ENCODE measurements at regions not wholly inside any gene's neighbourhood (a gene's known extent, or its start where the extent isn't known, plus 50 kb on each side); places are given as distances from the start of the nearest gene placed in this dataset.

DNA sequence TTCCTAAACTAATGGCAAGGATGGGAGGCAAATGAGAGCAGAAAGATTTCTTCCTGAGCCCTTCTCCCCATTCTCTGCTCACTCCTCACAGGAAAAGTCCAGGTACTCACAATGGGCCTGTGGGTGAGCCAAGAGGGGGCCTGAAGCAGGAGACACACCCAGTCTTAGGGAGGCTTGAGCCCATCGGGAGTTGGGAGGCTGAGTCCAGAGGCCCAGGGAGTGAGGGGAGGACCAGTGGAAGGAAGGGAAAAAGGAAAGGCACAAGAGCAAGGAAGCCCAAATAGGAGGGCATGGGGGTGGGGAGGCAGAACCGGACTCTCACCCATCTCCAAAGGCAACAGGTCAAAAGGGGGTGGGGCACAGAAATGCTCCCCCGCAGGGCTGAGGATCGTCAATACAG, 68.1 kb upstream of the CNEP1R1 start:
- no peaks in the 10 kb centered on the region for H3K9me3 ChIP-seq (ENCODE audit: control insufficient read depth in 1 of 2, insufficient read depth in 1 of 2, low read length in 2 of 2)
- H3K4me3 ChIP-seq (ENCODE audit: low read length), result no peak overlapping the region
- no peak for ATAC-seq (ENCODE audit: poor library complexity)
- no peak overlapping the region for H3K4me3 Mint-ChIP-seq
- peaks cover 16% of the 10 kb centered on the region for H3K27me3 Mint-ChIP-seq
- H3K4me1 Mint-ChIP-seq (ENCODE audit: low read depth), result no peaks in the 10 kb centered on the region
- ChIA-PET POLR2A (no interaction called here), CTCF (no interaction called here)
- H3K4me1 ChIP-seq (ENCODE audit: insufficient read depth, low read length), result no peaks in the 10 kb centered on the region
- H3K27ac Mint-ChIP-seq, result no peak overlapping the region
- intact Hi-C loops (cut with DNase I, micrococcal nuclease), result no loop called here
- H3K36me3 ChIP-seq (ENCODE audit: insufficient read depth, low read length), result no peaks in the 10 kb centered on the region
- no peaks in the 10 kb centered on the region for H3K27me3 ChIP-seq (ENCODE audit: control insufficient read depth in 1 of 2, insufficient read depth in 2 of 2, low read length in 2 of 2)
- no peaks in the 10 kb centered on the region for H3K9me3 Mint-ChIP-seq
- no peaks in the 10 kb centered on the region for H3K36me3 Mint-ChIP-seq (ENCODE audit: low read depth)
- TF ChIP-seq CTCF (IDR thresholded peaks at IDR 0.05), result no peak
- no peak for DNase-seq
- no peak overlapping the region for H3K27ac ChIP-seq (ENCODE audit: low read depth in 1 of 2, low read length in 2 of 2)

DNA sequence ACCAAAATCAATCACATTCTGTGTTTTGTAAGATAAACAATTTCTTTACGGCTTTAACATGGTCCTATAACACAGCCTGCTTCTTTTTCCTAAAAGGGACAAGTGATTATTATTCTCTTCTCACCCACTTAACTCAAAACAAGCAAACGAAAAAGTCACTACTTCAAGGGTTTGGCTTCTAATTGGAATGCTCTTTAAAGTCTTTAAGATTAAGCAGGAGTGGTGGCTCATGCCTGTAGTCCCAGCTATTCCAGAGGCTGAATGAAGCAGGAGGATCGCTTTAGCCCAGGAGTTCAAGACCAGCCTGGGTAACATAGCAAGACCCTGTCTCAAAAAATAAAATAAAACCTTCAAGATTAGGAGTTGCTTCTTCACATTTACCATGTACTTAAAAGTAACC, 66.6 kb upstream of the CNEP1R1 start:
- H3K27me3 Mint-ChIP-seq, result peaks cover 17% of the 10 kb centered on the region
- Histone ChIP-seq H3K27me3 (ENCODE audit: control insufficient read depth in 1 of 2, insufficient read depth in 2 of 2, low read length in 2 of 2) (no peaks in the 10 kb centered on the region), H3K4me1 (ENCODE audit: insufficient read depth, low read length) (no peaks in the 10 kb centered on the region), H3K9me3 (ENCODE audit: control insufficient read depth in 1 of 2, insufficient read depth in 1 of 2, low read length in 2 of 2) (no peaks in the 10 kb centered on the region), H3K36me3 (ENCODE audit: insufficient read depth, low read length) (no peaks in the 10 kb centered on the region), H3K27ac (ENCODE audit: low read depth in 1 of 2, low read length in 2 of 2) (no peak overlapping the region), H3K4me3 (ENCODE audit: low read length) (no peak overlapping the region)
- DNase-seq (no peak), ATAC-seq (ENCODE audit: poor library complexity) (no peak)
- intact Hi-C loops (cut with DNase I, micrococcal nuclease), result no loop called here
- H3K27ac Mint-ChIP-seq, result no peak overlapping the region
- POLR2A ChIA-PET, result no interaction called here
- CTCF ChIA-PET, result no interaction called here
- H3K9me3 Mint-ChIP-seq, result no peaks in the 10 kb centered on the region
- H3K4me1 Mint-ChIP-seq (ENCODE audit: low read depth), result no peaks in the 10 kb centered on the region
- H3K4me3 Mint-ChIP-seq, result no peak overlapping the region
- no peaks in the 10 kb centered on the region for H3K36me3 Mint-ChIP-seq (ENCODE audit: low read depth)
- no peak for TF ChIP-seq CTCF (IDR thresholded peaks at IDR 0.05)

GRCh38 chr16:49959552-49960277, 65.3 kb upstream of the CNEP1R1 start:
- H3K9me3 Mint-ChIP-seq, result no peaks in the 10 kb centered on the region

More at GRCh38 chr16:49959552-49960277, 65.3 kb upstream of the CNEP1R1 start:
- Mint-ChIP-seq H3K27ac (no peak overlapping the region), H3K36me3 (ENCODE audit: low read depth) (no peaks in the 10 kb centered on the region), H3K4me1 (ENCODE audit: low read depth) (no peaks in the 10 kb centered on the region), H3K27me3 (peaks cover 18% of the 10 kb centered on the region), H3K4me3 (no peak overlapping the region)
- no peak for DNase-seq
- H3K36me3 ChIP-seq (ENCODE audit: insufficient read depth, low read length), result no peaks in the 10 kb centered on the region
- TF ChIP-seq CTCF (IDR thresholded peaks at IDR 0.05), result no peak
- H3K9me3 ChIP-seq (ENCODE audit: control insufficient read depth in 1 of 2, insufficient read depth in 1 of 2, low read length in 2 of 2), result no peaks in the 10 kb centered on the region
- no peak overlapping the region for H3K4me3 ChIP-seq (ENCODE audit: low read length)
- CTCF ChIA-PET, result no interaction called here
- no peak for ATAC-seq (ENCODE audit: poor library complexity)
- POLR2A ChIA-PET, result no interaction called here
- H3K27ac ChIP-seq (ENCODE audit: low read depth in 1 of 2, low read length in 2 of 2), result no peak overlapping the region
- H3K4me1 ChIP-seq (ENCODE audit: insufficient read depth, low read length), result no peaks in the 10 kb centered on the region
- intact Hi-C loops (cut with DNase I, micrococcal nuclease), result no loop called here
- H3K27me3 ChIP-seq (ENCODE audit: control insufficient read depth in 1 of 2, insufficient read depth in 2 of 2, low read length in 2 of 2), result no peaks in the 10 kb centered on the region
